NCI-H446 (cell line): ENCODE measurements at regions not wholly inside any gene's neighbourhood (a gene's known extent, or its start where the extent isn't known, plus 50 kb on each side); places are given as distances from the start of the nearest gene placed in this dataset.

Source experiments
- DNase-seq, 2 experiments: peaks; one replicate each; lab custom pipeline; 2025; lab: John Stamatoyannopoulos, UW

DNA sequence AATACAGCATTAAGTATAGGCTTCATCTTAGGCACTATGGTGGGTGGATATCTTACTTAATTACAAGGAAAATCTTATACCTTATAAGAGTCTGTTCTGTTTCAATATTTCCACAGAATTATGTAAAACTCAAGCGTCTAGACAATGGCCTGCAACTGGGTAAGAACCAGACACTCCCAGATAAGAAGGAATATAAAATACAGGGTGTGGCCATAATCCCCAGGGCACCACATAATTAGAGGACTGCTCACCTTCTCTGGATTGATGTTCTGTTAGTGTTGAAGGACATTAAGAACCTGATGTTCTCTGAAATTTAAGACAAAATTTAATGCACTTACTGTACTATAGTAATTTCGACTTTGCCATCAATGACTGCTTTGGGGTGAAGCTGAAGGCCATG is 198.2 kb upstream of the ARSJ start:
- DNase-seq: no peak

DNA sequence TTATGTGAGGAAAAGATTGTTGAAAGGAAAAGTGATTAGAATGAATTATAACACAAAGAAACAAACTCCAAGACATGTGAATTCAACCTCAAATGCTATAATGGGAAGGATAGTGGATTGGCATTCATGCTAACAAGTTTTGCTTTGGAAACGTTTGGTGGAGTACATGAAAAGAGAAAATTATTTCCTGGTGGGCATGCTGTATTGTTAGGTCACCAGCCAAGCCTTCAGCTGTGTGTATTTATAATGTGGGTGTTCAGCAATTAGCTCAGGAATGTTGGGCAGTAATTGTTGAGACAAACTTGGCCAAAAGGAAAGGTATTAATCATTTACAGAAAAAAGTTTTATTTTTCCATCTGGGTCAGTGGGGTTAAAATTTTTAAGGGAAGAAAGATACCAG is 198.9 kb upstream of the ARSJ start:
- DNase-seq: no peak

DNA sequence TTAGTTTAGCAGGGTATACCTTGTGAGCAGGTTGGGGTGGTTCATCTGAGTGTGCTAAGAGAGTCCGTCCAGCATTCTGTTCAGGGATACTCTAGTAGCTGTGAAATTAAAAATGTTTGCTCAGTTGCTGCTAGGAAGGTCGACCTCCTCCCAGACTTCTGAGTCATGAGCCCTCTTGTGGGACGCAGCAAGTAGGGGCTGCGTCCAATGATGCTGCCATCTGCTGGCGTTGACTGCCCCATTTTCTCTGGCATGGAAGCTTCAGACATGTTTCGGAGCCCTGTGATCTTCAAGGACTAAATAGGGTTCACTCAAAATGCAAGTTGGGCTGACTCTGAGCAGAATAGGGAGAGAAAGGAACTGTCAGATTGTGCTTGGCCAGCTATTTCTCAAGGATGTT is 201.0 kb upstream of the ARSJ start:
- peak in 1 of 2 experiments; percentile 46 for DNase-seq

DNA sequence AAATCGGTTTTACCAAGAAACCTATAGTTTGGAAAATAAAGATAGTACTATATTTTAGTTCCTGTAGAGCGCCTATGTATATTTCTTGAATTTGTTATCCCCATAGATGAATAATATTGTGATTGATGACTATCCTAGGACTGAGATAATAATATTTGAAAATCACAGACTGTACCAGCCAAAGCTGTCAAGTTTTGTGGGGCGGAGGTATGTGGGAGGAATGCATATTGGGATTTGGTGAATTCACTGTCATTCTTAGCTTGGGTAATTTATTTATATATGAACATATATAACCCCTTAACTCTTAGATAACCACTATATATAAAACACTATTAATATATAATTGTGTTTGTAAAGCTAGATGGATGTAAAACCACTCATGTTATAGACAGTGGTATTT is 205.5 kb upstream of the ARSJ start:
- no peak for DNase-seq

DNA sequence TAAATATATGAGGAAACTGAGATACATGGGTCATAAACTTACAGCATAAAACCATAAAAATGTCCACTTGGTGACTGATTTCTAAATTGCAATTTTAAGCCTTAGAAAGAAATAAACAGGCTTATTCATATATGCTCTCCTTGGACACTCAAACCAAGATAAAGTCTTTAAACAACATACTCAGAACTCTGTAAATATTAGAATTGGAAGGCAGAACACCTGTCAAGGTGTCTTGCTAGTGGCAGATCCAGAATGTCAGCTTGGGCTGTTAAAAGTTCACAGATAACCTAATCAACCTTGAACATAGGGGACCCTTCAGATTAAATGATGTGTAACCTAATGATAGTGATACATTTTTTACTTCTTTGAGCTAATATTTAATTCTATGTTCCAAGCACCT is 208.1 kb upstream of the ARSJ start:
- no peak for DNase-seq

DNA sequence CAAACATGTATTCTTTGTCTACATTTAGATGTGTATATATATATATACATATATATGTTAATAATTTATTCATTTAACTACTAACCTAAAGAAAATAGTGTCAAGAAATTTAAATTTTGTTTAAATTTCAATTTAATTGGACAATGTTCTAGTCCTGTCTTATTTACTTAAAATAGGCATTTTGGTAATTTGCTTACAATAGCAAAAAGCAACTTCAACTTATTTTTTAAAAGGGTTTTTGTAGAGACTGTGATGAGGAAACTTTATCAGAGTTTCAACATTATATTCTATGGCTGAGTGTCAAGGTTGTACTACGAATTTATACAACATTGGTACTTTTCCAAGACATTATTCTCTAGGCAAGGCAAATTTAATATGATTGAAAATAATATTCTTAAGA is 212.0 kb upstream of the ARSJ start:
- DNase-seq: no peak

DNA sequence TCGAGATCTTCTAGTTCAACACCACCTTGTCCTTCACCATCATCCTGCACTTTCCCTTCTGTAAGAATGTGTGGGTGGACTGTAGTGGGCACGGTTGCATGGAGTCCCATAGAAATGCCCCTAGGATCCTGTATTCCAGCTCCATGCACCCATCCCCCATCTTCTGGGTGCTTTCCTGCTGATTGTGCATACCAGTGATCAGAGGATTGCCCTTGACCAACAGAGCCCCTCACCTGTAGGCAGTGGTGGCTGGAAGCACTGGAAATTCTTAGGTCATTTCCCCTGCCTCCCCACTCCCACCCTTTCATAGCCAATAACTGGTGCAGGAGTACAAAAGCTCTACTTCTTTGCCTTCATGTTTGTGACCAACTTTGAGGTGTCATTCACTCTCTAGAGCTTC is 213.4 kb upstream of the ARSJ start:
- DNase-seq: no peak

DNA sequence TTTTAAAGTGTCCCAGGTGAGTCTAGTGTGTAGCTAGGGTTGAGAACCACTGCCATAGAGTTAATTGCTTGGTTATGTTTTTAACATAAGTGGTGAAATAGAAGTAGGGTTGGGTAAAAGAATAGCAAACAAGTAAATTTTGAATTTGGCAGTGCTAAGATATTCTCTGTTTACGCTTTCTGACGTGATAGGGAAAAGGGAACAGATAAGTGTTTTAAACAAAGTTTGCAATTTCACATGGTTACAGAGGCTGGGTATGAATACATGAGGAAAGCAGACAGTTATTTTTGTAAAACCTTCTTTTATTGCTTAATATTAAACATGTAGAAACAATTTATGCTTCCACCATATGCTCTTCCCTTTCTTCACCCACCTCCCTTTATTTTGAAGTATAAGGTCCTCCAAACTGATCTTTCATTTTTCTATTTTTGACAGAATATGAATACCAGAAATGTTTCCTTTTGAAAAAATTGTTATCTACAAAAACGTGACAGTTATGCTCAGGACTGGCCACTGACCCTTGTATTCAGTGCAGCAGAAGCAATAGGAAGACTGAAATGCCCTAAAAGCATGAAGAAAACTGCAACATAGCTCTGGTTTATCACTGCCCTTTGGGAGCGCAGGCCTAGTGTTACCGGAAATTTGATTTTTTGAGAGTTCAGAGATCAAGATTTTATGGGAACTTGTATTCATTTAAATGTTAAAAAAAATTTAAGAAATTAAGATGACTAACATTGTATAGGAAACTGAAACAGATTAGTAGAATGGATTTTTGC is 214.4 kb upstream of the ARSJ start:
- DNase-seq: no peak

DNA sequence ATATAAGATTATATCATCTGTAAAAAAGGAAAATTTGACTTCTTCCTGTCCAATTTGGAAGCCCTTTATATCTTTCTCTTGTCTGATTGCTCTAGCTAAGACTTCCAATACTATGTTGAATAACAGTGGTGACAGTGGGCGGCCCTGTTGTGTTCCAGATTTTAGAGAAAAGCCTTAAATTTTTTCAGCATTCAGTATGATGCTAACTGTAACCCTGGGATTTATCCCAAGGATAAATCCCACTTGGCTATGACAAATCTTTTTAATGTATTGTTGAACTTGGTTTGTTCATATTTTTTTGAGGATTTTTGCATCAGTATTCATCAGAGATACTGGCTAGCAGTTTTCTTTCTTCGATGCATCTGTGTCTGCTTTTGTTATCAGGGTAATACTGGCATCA is 217.2 kb upstream of the ARSJ start:
- DNase-seq: no peak

DNA sequence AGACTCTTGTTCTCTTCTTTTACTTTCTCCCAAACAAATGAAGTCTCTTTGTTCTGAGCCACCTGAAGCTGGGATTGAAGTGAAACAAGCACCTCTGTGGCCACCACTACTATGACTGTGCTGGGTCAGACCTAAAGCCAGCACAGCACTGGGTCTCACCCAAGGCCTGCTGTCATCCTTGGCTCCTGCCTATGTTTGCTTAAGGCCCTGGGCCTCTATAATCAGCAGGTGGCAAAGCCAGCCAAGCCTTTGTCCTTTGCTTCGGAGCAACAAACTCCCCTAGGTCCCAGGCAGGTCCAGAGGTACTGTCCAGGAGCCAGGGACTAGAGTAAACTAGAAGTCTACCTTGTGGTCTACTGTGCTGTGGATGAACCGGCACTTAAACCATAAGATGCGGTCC is 220.6 kb upstream of the ARSJ start:
- no peak for DNase-seq

DNA sequence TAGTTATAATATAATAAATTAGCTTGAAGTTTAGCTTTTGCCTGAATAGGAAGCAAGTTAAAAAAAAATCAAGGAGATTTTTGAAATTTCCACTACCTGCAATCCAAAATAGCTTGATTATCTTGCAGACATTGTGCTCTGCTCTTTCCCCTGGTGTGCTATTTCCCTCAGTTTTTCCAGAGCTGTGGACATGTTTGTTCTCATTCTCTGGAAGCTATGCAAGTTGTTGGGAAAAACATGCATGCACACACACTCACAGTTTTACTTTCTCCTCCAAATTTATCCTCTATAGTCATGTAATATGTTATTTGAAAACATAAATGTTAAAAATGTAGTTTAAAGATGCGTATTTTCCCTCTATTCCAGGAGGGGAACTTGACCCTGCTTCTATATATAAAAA is 225.8 kb upstream of the ARSJ start:
- no peak for DNase-seq

DNA sequence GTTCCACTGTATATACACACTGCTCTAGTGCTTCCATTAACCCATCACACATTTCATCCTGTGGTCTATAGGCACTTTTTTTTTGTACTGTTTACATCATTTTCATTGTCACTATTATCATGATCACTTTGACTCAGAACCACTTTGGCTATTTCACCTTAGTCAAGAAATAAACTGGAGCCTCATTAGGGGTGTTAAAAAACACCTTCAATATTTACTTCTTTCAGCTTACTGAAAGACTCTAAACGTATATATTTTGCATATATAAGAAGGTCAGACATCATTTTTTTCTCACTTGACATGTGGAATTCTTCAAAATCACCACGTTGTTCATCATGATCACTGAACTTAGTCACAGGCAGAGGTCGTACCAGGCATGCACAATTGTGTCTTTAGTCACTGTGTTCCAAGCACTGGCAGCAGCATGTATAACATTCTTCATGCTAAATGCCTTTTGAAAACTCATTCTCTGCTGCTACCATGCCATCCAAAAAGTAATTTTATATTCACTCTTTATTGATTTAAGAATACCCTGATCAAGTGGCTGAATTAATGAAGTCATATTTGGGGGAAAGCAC is 229.2 kb upstream of the ARSJ start:
- peak in 1 of 2 experiments; percentile 3 for DNase-seq

DNA sequence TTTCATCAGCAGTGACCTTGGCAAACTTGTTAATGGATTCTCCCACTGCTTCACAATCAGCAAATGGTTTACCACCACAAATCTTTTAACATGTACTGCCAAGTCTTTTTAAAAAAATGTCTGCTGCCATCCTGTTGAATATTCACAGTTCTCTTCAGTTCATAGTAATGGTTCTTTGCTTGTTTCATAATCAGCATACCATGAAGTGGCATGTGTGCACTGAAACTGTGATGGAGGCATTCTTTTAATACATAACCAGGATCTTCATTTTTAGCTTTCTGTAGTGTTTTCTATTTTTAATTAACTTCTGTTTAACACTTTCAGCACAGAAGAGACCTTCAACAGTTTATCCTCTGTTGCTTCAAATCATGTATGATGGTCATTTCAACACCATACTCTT is 230.1 kb upstream of the ARSJ start:
- no peak for DNase-seq

DNA sequence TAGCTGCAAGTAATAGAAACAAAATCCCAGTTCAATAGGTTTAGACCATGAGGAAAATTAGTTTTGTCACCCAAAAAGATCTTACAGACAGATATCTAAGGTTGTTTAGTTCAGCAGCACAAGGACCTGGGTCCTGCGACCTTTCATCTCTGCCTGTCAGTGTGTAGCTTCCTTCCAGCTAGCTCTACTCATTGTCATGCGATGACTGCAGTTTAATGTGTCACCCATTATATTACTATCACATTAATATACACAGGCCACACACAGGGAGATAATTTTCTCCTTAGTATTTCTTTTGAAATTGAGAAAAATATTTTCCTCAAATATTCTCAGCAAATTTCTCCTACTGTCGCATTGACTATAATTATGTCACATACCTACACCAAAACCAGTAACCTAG is 232.1 kb upstream of the ARSJ start:
- DNase-seq: no peak

DNA sequence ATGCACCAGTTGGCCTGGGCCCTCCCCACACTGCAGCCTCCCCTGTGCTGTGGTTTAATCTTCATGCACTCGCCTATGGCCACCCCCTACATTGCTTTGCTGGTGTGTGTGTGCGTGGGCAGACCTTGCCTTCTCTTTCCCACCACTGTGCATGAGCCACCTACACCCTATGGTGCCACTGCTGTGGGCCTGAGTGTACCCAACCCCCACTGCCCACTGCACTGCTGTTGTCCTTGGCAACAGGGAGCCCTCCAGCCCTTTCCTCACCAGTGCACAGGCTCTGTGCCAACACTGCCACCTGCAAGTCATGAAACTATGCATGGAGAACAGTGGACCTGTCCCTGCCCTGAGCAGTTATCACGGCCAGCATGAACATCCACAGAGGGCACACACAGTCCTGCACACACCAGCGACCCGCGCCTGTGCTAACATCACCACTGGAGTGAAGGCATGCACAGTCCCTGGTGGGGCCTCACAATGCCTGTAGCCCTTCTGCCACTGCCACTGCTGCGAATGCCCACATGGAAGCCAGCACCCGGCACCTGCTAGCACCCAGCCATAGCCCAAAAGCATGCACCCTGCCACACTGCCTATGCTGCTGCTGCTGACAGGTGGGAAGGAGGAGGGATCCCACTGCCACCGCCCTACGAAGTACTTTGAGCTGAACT is 237.8 kb upstream of the ARSJ start:
- no peak for DNase-seq

DNA sequence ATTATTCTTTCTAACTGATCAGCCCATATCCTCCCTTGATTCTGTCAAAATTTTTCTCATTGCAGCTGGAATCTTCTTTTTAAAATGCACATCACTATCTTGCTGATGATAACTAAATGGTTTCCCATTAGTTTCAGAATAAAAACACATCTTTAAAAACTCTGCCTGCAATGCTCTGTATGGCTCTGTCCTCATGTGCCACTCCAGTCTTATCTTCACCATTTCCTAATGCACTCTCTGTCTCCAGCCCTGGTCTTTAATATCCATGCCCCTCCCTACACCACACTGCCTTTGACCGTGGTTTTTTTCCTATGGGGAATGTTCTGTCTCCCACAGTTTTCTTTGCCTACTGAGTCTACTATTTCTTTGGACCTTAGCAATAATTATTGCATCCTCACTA is 244.1 kb upstream of the ARSJ start:
- no peak for DNase-seq

DNA sequence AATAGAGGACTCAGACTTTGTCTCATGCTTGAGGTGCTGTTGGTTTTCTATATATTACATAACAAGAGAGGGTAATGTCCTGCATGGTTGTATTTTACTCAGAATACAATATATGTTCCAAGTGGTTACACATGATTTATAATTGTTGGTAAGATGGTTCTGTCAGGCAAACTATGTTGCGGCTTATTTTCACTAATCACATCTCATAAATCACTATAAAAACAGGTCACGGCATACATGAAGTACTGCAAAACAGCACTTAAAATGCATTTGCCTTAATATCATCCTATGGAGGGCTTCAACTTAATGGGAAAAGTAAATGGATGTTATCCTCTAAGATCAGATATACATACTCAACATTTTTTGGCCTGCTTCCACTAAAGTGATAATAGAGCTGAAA is 246.0 kb upstream of the ARSJ start:
- no peak for DNase-seq

DNA sequence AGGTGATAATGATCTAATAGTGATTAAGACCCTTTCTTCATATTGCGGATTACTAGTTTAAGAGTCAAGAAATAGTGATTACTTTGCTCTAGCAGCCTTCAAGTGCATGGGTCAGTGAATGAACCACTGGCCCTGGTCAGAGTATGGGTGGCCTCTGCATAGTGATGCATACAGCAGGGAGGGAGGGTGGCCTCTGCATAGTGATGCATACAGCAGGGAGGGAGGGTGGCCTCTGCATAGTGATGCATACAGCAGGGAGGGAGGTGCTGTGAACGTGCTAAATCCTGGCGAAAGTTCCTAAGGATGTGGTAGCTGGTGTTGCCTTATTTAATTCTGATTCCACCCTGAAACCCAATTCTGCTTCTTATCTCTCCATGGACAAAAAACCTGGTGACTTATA is 246.7 kb upstream of the ARSJ start:
- no peak for DNase-seq

DNA sequence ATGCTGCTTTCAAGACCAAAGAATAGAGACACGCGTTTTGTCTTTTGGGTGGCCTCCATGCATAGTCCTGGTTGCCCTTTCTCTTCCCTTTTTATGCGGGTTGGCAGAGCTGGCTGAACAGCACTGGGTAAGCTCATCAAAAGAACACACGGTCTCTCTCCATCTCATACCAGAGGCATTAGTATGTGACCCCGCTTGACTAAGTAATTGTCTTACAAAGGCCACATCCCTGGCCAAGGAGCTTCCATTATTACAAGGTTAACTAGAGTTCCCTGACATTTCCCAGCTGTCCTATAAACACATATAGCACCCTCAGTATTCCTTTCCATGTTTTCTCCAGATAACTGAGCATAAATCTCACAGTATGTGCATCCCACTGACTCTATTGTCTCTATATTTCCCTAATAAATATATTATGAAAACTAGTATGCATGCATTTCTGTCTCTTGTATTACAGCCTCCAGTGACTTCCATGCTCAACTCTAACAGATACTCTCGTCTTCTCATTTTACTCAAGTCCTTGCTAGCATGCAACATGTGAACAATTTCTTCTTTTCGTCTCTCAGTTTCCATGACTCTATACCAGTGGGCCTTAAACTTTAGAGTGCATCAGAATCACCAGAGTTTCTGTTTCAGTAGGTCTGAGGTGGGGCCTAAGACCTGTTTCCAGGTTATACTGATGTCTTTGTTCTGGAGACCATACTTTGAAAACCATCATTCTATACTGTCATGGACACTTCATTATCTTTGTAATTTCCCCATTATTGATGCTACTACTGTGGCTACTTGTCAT is 247.7 kb upstream of the ARSJ start:
- DNase-seq: no peak

DNA sequence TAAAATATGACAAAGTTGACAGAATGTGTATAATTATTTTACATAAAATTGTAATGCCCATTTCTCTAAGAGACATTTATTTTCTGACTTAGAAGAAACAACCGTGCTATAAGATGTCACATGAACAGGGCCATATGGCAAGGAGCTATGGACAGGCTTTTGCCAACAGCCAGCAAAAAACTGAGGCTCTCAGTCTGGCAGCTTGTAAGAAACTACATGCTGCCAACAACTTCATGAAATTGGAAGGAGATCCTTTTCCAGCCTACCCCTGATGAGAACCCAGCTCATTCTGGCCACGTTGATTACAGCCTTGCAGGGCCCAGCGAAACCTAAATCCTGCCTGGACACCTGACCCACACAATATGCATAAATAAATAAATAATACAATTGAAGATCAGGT is 250.3 kb upstream of the ARSJ start:
- DNase-seq: peak; percentile 36 to 89

DNA sequence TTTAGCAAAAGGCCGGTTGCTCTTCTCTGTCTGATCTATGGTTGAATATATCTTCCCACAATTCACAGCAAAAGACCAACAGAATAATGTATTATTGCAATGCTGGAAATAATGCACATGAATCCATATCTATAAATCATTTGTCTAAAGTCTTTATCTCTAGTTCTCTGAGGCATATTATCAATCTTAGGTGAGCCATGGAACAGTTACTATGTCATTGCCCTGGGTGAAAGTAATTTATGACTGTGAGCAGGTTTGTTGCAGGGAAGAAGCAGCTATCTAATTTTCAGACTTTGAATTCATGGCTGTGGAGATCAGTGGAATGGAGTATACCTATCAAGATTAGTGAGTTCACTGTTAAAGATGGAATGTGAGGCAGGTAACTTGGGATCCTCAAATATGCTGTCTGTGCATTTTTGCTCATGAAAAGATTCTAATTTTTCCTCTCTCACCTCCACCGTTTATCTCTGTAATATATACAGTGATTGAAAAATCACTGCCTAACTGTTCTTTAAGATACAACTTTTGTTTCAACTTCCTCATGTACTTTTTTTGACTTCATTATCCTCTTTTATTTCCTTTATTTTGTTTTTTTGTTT is 256.8 kb upstream of the ARSJ start:
- DNase-seq: no peak

DNA sequence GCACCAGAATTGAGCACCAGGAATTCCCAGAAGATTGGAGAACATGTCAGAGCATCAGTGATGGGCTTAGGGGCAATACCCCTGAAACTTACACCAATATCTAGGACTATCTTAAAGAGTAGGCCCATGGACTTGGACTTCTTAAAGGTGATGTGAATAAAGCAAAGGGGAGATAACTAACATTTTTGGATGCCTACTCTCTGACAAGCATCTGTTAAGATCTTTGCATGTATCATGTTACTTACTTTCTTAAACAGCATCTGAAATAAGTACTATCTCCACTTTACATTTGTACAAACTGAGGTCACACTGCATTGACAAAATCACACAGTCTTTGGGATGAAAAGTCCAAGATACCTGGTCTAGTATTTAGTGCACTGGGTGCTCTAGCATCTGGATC is 258.6 kb upstream of the ARSJ start:
- DNase-seq: no peak
